ENCODE measurements at regions not wholly inside any gene's neighbourhood (a gene's known extent, or its start where the extent isn't known, plus 50 kb on each side); places are given as distances from the start of the nearest gene placed in this dataset.
"Not testable (repeated sequence)": the region's sequence is repeated elsewhere in the genome, so short reads cannot be mapped to it uniquely, and the experiment has no call there.

- H3K27me3 Mint-ChIP-seq, CTCF ChIA-PET, H3K4me3 Mint-ChIP-seq: not testable (repeated sequence)
Observed at GRCh38 chr7:66447007-66447406, 181.7 kb upstream of the KCTD7 start.

DNA sequence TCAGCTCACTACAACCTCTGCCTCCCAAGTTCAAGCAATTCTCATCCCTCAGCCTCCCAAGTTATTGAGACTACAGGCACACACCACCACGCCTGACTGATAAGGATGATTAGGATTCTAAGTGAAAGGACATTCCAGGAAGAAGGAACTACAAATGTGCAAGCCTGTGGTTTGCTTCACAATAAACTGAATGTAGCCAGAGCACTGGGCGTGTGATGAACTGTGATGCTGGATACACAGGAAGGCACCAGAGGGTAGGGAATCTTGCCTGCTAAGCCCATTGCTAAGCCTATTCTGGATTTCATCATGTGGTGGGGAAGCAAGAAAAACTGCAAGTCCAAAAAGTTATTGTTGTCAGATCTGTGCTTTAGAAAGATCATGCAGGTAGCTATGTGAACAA lies 177.9 kb upstream of the KCTD7 start:
- H3K36me3 Mint-ChIP-seq, CTCF ChIA-PET, H3K27ac Mint-ChIP-seq, H3K4me1 Mint-ChIP-seq, H3K4me3 Mint-ChIP-seq, DNase-seq, H3K27me3 Mint-ChIP-seq, H3K9me3 Mint-ChIP-seq: not testable (repeated sequence)

More at GRCh38 chr7:66447007-66447406, 181.7 kb upstream of the KCTD7 start:
- DNase-seq, H3K4me1 Mint-ChIP-seq, H3K9me3 Mint-ChIP-seq, H3K36me3 Mint-ChIP-seq, H3K27ac Mint-ChIP-seq: not testable (repeated sequence)

DNA sequence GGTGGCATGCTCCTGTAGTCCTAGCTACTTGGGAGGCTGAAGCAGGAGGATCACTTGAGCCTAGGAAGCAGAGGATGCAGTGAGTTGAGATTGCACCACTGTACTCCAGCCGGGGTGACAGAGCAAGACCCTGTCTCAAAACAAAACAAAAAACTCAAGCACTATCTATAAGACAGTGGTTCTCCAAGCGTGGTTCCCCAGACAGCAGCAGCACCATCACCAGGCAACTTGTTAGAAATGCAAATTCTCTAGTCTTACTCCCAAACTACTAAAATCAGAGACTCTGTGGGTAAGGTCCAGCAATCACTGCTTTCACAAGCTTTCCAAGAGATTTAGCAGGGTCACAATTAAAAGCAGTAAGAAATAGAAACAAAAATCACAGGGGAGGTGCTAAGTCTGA lies 177.0 kb upstream of the KCTD7 start:
- H3K36me3 Mint-ChIP-seq, H3K4me3 Mint-ChIP-seq, CTCF ChIA-PET, H3K27me3 Mint-ChIP-seq, H3K9me3 Mint-ChIP-seq, DNase-seq, H3K27ac Mint-ChIP-seq, H3K4me1 Mint-ChIP-seq: not testable (repeated sequence)

DNA sequence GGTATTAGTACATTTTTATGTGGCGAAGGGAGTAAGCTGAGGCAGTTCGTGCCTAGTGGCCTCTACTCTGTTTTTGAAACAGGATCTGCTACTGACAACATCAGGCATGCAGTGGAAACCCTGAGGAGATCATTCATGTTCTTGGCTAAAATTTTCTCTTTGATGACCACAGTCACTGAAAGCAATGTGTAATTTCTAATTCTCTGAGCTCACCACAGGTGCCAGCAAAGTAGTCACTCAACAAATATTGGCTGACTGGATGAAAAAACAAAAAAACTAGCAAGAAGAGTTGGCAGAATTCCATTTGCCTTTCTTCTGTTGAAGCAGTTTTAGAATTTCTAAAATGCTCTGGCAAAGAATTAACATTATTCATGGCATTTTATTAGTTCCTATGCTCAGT lies 176.5 kb upstream of the KCTD7 start:
- CTCF ChIA-PET: no interaction called here
- Mint-ChIP-seq H3K9me3 (no peaks in the 10 kb centered on the region), H3K27ac (no peak overlapping the region), H3K4me3 (no peak overlapping the region), H3K4me1 (peaks cover 5% of the 10 kb centered on the region), H3K36me3 (no peaks in the 10 kb centered on the region), H3K27me3 (no peaks in the 10 kb centered on the region)
- DNase-seq: no peak

GRCh38 chr7:66453340-66453739 lies 175.3 kb upstream of the KCTD7 start:
- no peak for DNase-seq
- H3K36me3 Mint-ChIP-seq: no peaks in the 10 kb centered on the region
- H3K4me1 Mint-ChIP-seq: peaks cover 5% of the 10 kb centered on the region
- no peak overlapping the region for H3K4me3 Mint-ChIP-seq
- no peaks in the 10 kb centered on the region for H3K27me3 Mint-ChIP-seq
- no peaks in the 10 kb centered on the region for H3K9me3 Mint-ChIP-seq
- H3K27ac Mint-ChIP-seq: no peak overlapping the region
- CTCF ChIA-PET: no interaction called here

DNA sequence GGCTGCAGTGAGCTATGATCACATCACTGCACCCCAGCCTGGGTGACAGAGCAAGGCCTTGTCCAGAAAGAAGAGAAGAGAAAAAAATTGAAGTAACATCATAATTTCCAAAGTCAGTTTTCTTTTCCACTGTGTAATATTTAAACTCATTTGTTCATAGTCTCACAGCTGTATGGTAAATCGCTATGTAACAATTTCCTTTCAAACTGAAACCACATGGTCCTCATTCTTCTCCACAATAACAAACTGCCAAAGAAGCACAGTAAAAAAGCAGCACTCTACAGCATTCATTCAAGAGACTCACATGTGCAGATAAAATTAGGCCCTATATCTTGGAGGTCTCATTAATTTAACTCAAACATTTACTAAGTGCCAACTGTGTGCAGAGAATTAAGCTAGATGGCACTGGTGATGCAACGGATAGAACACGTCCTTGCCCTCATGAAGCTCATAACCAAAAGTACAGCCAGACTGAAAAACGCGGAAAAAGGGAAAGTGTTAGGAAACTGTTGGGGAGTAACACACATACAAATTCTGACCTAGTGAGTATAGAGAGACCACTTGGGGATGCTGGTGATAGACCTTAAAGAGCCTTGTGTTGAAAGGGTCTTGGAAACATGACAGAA lies 174.0 kb upstream of the KCTD7 start:
- CTCF ChIA-PET: no interaction called here

DNA sequence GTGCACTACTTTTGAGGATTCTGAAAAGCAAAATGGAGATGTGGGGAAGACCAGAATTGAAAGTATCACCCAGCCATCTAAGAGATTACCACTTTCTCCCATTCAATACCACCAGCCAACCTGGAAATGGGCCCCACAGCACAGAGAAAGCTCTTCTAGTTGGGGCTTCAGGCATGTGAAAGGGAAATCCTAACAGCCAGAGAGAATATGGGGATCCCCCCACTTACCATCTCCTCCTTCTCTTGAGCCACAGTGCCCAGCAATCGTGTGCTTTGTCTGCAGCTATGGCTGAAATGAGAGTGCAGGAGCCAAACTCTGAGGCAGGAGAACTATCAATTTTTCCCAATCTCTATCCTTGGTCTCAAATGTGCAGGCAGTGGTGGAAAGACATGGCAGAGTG lies 173.2 kb upstream of the KCTD7 start:
- H3K36me3 Mint-ChIP-seq, H3K27me3 Mint-ChIP-seq, H3K4me3 Mint-ChIP-seq, CTCF ChIA-PET, DNase-seq, H3K27ac Mint-ChIP-seq, H3K9me3 Mint-ChIP-seq: not testable (repeated sequence)
- H3K4me1 Mint-ChIP-seq: peaks cover 16% of the 10 kb centered on the region

More for the DNA sequence above, 174.0 kb upstream of the KCTD7 start:
- Mint-ChIP-seq H3K27me3 (no peaks in the 10 kb centered on the region), H3K36me3 (no peaks in the 10 kb centered on the region), H3K9me3 (no peaks in the 10 kb centered on the region), H3K4me1 (peaks cover 13% of the 10 kb centered on the region), H3K27ac (no peak overlapping the region), H3K4me3 (no peak overlapping the region)
- DNase-seq: no peak

- H3K27ac Mint-ChIP-seq, H3K4me3 Mint-ChIP-seq, H3K27me3 Mint-ChIP-seq, DNase-seq, H3K9me3 Mint-ChIP-seq, CTCF ChIA-PET, H3K36me3 Mint-ChIP-seq: not testable (repeated sequence)
- H3K4me1 Mint-ChIP-seq: peaks cover 16% of the 10 kb centered on the region
Observed at GRCh38 chr7:66456431-66456830, 172.2 kb upstream of the KCTD7 start.

GRCh38 chr7:66458991-66459390 lies 169.7 kb upstream of the KCTD7 start:
- H3K36me3 Mint-ChIP-seq, H3K9me3 Mint-ChIP-seq, DNase-seq, H3K4me3 Mint-ChIP-seq, H3K27ac Mint-ChIP-seq, H3K27me3 Mint-ChIP-seq, CTCF ChIA-PET: not testable (repeated sequence)
- H3K4me1 Mint-ChIP-seq: peaks cover 16% of the 10 kb centered on the region

DNA sequence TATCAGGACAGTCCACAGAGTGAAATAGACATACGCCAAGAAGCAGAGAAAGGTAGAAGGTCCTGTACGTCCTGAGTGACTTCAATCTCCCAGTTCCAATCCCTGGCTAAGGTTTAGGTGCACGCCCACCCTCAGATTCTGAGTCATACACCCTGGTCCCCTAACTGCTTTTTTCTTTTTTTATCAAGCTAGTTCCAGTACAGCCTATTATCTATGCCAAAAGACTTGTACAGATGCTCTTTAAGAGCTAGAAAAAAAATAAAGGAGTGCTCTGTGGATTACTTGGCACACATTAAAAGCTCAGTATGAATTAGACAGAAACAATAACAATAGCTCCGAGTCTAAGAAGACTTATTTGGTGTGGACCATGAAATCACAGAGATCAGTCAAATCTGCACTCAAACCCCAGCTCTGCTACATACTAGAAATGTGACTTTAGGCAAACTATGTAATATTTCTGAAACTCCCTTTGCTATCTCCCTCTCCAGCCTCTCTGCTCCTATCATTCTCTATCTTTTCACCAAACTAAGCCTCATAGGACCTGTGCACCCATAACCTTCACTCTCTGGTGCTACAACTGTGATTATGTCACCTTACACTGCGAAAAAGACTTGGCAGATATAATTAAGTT lies 168.8 kb upstream of the KCTD7 start:
- H3K36me3 Mint-ChIP-seq, H3K9me3 Mint-ChIP-seq, H3K27me3 Mint-ChIP-seq, H3K27ac Mint-ChIP-seq, DNase-seq, CTCF ChIA-PET, H3K4me3 Mint-ChIP-seq: not testable (repeated sequence)
- H3K4me1 Mint-ChIP-seq: peaks cover 13% of the 10 kb centered on the region

DNA sequence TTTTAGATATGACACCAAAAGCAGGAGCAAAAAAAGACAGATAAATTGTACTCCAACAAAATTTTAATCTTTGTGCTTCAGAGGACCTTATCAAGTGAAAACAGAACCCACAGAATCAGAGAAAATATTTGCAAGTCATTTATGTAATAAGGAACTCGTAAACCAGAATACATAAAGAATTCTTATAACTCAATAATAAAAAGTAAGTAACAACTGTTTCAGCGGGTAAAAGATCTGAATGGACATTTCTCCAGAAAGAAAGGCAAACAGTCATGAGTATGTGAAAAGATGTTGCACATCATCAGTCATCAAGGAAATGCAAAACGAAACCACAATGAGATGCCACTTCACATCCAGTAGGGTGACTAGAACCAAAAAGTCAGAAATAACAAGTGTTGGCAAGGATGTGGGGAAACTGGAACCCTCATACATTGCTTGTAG lies 167.7 kb upstream of the KCTD7 start:
- H3K36me3 Mint-ChIP-seq: no peaks in the 10 kb centered on the region
- no peak overlapping the region for H3K27ac Mint-ChIP-seq
- no peaks in the 10 kb centered on the region for H3K27me3 Mint-ChIP-seq
- CTCF ChIA-PET: no interaction called here
- no peaks in the 10 kb centered on the region for H3K9me3 Mint-ChIP-seq
- H3K4me3 Mint-ChIP-seq: no peak overlapping the region
- DNase-seq: no peak
- peaks cover 11% of the 10 kb centered on the region for H3K4me1 Mint-ChIP-seq

GRCh38 chr7:66461397-66461796 lies 167.3 kb upstream of the KCTD7 start:
- H3K27ac Mint-ChIP-seq, H3K4me3 Mint-ChIP-seq, CTCF ChIA-PET: not testable (repeated sequence)

GRCh38 chr7:66462831-66463230 lies 165.8 kb upstream of the KCTD7 start:
- H3K27me3 Mint-ChIP-seq, H3K27ac Mint-ChIP-seq, CTCF ChIA-PET, H3K9me3 Mint-ChIP-seq, DNase-seq, H3K36me3 Mint-ChIP-seq, H3K4me3 Mint-ChIP-seq: not testable (repeated sequence)
- H3K4me1 Mint-ChIP-seq: peaks cover 11% of the 10 kb centered on the region

More at GRCh38 chr7:66461397-66461796, 167.3 kb upstream of the KCTD7 start:
- not testable (repeated sequence) for H3K9me3 Mint-ChIP-seq, DNase-seq, H3K27me3 Mint-ChIP-seq, H3K36me3 Mint-ChIP-seq
- H3K4me1 Mint-ChIP-seq: peaks cover 11% of the 10 kb centered on the region

DNA sequence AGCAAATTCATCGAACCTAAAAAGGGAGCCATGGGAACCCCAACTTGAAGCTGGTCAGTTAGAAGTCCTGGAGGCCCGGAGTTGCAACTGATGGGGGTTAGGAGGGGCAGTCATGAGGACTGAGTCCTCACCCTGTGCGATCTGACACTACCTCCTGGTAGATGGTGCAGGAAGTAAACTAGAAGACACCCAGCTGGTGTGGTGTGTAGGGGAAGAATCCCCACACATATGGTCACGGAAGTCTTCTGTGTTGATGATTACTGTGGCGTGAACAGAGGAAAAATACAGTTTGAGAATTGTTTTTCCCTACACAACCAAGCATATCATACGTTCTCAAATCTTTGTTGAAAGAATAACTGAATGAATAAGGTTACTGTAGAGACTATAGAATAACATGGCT lies 164.6 kb upstream of the KCTD7 start:
- no peak for DNase-seq
- Mint-ChIP-seq H3K27me3 (no peaks in the 10 kb centered on the region), H3K9me3 (no peaks in the 10 kb centered on the region), H3K27ac (no peak overlapping the region), H3K4me3 (no peak overlapping the region), H3K36me3 (no peaks in the 10 kb centered on the region), H3K4me1 (peaks cover 6% of the 10 kb centered on the region)
- CTCF ChIA-PET: no interaction called here

- H3K4me1 Mint-ChIP-seq: no peaks in the 10 kb centered on the region
- no peaks in the 10 kb centered on the region for H3K36me3 Mint-ChIP-seq
- CTCF ChIA-PET: no interaction called here
- no peaks in the 10 kb centered on the region for H3K9me3 Mint-ChIP-seq
- DNase-seq: no peak
- H3K4me3 Mint-ChIP-seq: no peak overlapping the region
- H3K27ac Mint-ChIP-seq: no peak overlapping the region
- H3K27me3 Mint-ChIP-seq: no peaks in the 10 kb centered on the region
Observed at GRCh38 chr7:66466081-66466600, 162.5 kb upstream of the KCTD7 start.

Measured in activated naive CD4-positive, alpha-beta T cell treated with anti-CD3 and anti-CD28 coated beads, Interleukin-2, amount 10 ng/mL, durations not matched to agents 7 days and 5 days (primary cell).